H9 (cell line): ENCODE measurements at regions not wholly inside any gene's neighbourhood (a gene's known extent, or its start where the extent isn't known, plus 50 kb on each side); places are given as distances from the start of the nearest gene placed in this dataset.
"Not testable (repeated sequence)": the region's sequence is repeated elsewhere in the genome, so short reads cannot be mapped to it uniquely, and the experiment has no call there.

Experiments used
- DNase-seq: peaks from one replicate; pipeline ENCODE4 v3.0.0-alpha.2; 2017
- H2AFZ ChIP-seq: one replicate; pipeline ENCODE4 v1.6.1; 2013; ENCODE audit warnings: mild to moderate bottlenecking, low read length, control low read depth, moderate library complexity
- H2AK5ac ChIP-seq: 2 replicates; pipeline ENCODE4 v1.6.1; 2013; ENCODE audit warnings: low read length, control low read depth, mixed read lengths; ENCODE audit not compliant: insufficient read length
- H2BK120ac ChIP-seq: one replicate; pipeline ENCODE4 v1.6.1; 2013; ENCODE audit warnings: low read depth, mild to moderate bottlenecking, low read length, control low read depth, inconsistent platforms; ENCODE audit not compliant: poor library complexity, severe bottlenecking
- H2BK12ac ChIP-seq: 2 replicates; pipeline ENCODE4 v1.6.1; 2013; ENCODE audit warnings: low read length, control low read depth, mixed read lengths, low read depth; ENCODE audit not compliant: insufficient read length
- H2BK15ac ChIP-seq: 2 replicates; pipeline ENCODE4 v1.6.1; 2013; ENCODE audit warnings: low read depth, low read length, control low read depth
- H2BK20ac ChIP-seq: one replicate; pipeline ENCODE4 v1.6.1; 2013; ENCODE audit warnings: low read depth, mild to moderate bottlenecking, low read length, control low read depth, inconsistent platforms; ENCODE audit not compliant: poor library complexity, severe bottlenecking
- H2BK5ac ChIP-seq: 2 replicates; pipeline ENCODE4 v1.6.1; 2013; ENCODE audit warnings: low read length, control low read depth, mixed read lengths; ENCODE audit not compliant: insufficient read length
- H3K14ac ChIP-seq: 2 replicates; pipeline ENCODE4 v1.6.1; 2013; ENCODE audit warnings: low read length, control low read depth; ENCODE audit not compliant: insufficient read depth
- H3K18ac ChIP-seq: 2 replicates; pipeline ENCODE4 v1.6.1; 2013; ENCODE audit warnings: low read depth, mild to moderate bottlenecking, mixed read lengths, low read length, control low read depth; ENCODE audit not compliant: insufficient read length
- H3K23ac ChIP-seq: 2 replicates; pipeline ENCODE4 v1.6.1; 2013; ENCODE audit warnings: low read length, control low read depth, mixed read lengths, low read depth; ENCODE audit not compliant: insufficient read length
- H3K23me2 ChIP-seq: 2 replicates; pipeline ENCODE4 v1.6.1; 2013; ENCODE audit warnings: low read depth, mild to moderate bottlenecking, mixed read lengths, low read length, control low read depth; ENCODE audit not compliant: insufficient read length, poor library complexity, severe bottlenecking
- H3K27ac ChIP-seq: 2 replicates; pipeline ENCODE4 v1.5.1; 2013; ENCODE audit warnings: low read length, control low read depth, mixed read lengths, low read depth; ENCODE audit not compliant: insufficient read length
- H3K27me3 ChIP-seq: 2 replicates; pipeline ENCODE4 v1.6.1; 2013; ENCODE audit warnings: low read length, control low read depth, inconsistent platforms; ENCODE audit not compliant: insufficient read depth
- H3K4ac ChIP-seq: 2 replicates; pipeline ENCODE4 v1.6.1; 2013; ENCODE audit warnings: low read depth, mild to moderate bottlenecking, control low read depth, inconsistent platforms, low read length, moderate library complexity
- H3K4me1 ChIP-seq: 2 replicates; pipeline ENCODE4 v1.6.1; 2013; ENCODE audit warnings: low read length, control low read depth, inconsistent platforms; ENCODE audit not compliant: insufficient read depth
- H3K4me2 ChIP-seq: 2 replicates; pipeline ENCODE4 v1.6.1; 2013; ENCODE audit warnings: low read length, control low read depth, mixed read lengths; ENCODE audit not compliant: insufficient read length, insufficient read depth
- H3K56ac ChIP-seq: 2 replicates; pipeline ENCODE4 v1.6.1; 2013; ENCODE audit warnings: low read depth, mild to moderate bottlenecking, mixed read lengths, low read length, control low read depth; ENCODE audit not compliant: insufficient read length
- H3K79me1 ChIP-seq: 2 replicates; pipeline ENCODE4 v1.6.1; 2013; ENCODE audit warnings: low read depth, mild to moderate bottlenecking, moderate library complexity, low read length, control low read depth, inconsistent platforms; ENCODE audit not compliant: insufficient read depth, poor library complexity, severe bottlenecking
- H3K79me2 ChIP-seq: 2 replicates; pipeline ENCODE4 v1.6.1; 2013; ENCODE audit warnings: low read length, control low read depth, inconsistent platforms; ENCODE audit not compliant: insufficient read depth
- H3K9ac ChIP-seq: 2 replicates; pipeline ENCODE4 v1.6.1; 2013; ENCODE audit warnings: low read length, control low read depth, mixed read lengths; ENCODE audit not compliant: insufficient read length; ENCODE audit errors: extremely low read depth
- H3K9me3 ChIP-seq: one replicate; pipeline ENCODE4 v1.6.1; 2013; ENCODE audit warnings: low read depth, low read length, inconsistent platforms; ENCODE audit not compliant: control insufficient read depth
- H3T11ph ChIP-seq: one replicate; pipeline ENCODE4 v1.6.1; 2013; ENCODE audit warnings: mild to moderate bottlenecking, low read length, control low read depth, inconsistent platforms
- H4K20me1 ChIP-seq: one replicate; pipeline ENCODE4 v1.6.1; 2013; ENCODE audit not compliant: control insufficient read depth, insufficient read length, insufficient read depth
- H4K5ac ChIP-seq: 2 replicates; pipeline ENCODE4 v1.6.1; 2013; ENCODE audit warnings: low read depth, mild to moderate bottlenecking, mixed read lengths, low read length, control low read depth; ENCODE audit not compliant: insufficient read length
- H4K8ac ChIP-seq: replicated peaks from 2 replicates; pipeline ENCODE4 v1.6.1; 2013; ENCODE audit warnings: low read length, control low read depth, mixed read lengths, low read depth; ENCODE audit not compliant: insufficient read length
- H4K91ac ChIP-seq: 2 replicates; pipeline ENCODE4 v1.6.1; 2013; ENCODE audit warnings: low read depth, mild to moderate bottlenecking, moderate library complexity, mixed read lengths, low read length, control low read depth; ENCODE audit not compliant: insufficient read length
- H3K27ac Mint-ChIP-seq, 3 experiments: 2 replicates in 2 of 3; 3 replicates in 1 of 3; pipeline ENCODE4 v1.8.0; 2020 to 2021; ENCODE audit warnings: mixed read lengths in 3 of 3, mild to moderate bottlenecking in 1 of 3, moderate library complexity in 1 of 3
- H3K27me3 Mint-ChIP-seq: 2 replicates; pipeline ENCODE4 v1.8.0; 2021; ENCODE audit warnings: low read depth, mild to moderate bottlenecking, moderate library complexity, mixed read lengths
- H3K36me3 Mint-ChIP-seq, 3 experiments: 2 replicates in 2 of 3; 3 replicates in 1 of 3; pipeline ENCODE4 v1.8.0; 2020 to 2021; ENCODE audit warnings: low read depth in 3 of 3, mixed read lengths in 3 of 3; ENCODE audit not compliant: insufficient read depth in 1 of 3
- H3K4me1 Mint-ChIP-seq, 2 experiments: 2 replicates each; pipeline ENCODE4 v1.8.0; 2020; ENCODE audit warnings: mixed read lengths in 2 of 2
- H3K4me3 Mint-ChIP-seq, 2 experiments: 2 replicates in 1 of 2; 3 replicates in 1 of 2; pipeline ENCODE4 v1.8.0; 2020 to 2021; ENCODE audit warnings: mild to moderate bottlenecking in 2 of 2, mixed read lengths in 2 of 2, moderate library complexity in 1 of 2
- H3K9me3 Mint-ChIP-seq, 2 experiments: 2 replicates in 1 of 2; 3 replicates in 1 of 2; pipeline ENCODE4 v1.8.0; 2020; ENCODE audit warnings: mild to moderate bottlenecking in 2 of 2, mixed read lengths in 2 of 2, moderate library complexity in 1 of 2
- CTCF ChIP-seq: fragments of 200-600 bp; sonication (generic); conservative IDR thresholded peaks from 3 replicates; pipeline ENCODE4 v1.8.0; 2021; ENCODE audit warnings: antibody characterized with exemption, mild to moderate bottlenecking
- WGBS: extraction: QIAGEN DNeasy Blood & Tissue Kit; methylation state at CpG from one replicate; pipeline ENCODE4 v1.1.7; 2013; ENCODE audit warnings: missing lambda C conversion rate, low lambda C conversion rate, mixed read lengths; ENCODE audit not compliant: insufficient read length; ENCODE audit errors: extremely low coverage; 5-methylcytosine and 5-hydroxymethylcytosine counted together

GRCh38 chr1:65027666-65028358 lies 61.5 kb upstream of the JAK1 start:
- no CpG with 5 or more reads among the region's 5 CpGs for WGBS
- H3K36me3 Mint-ChIP-seq = peaks cover 0 to 14% (median 5%) of the 10 kb centered on the region in 3 experiments; a peak in 5 of 7 replicates
- peaks cover 12% of the 10 kb centered on the region for H3K4me1 ChIP-seq
- no peak overlapping the region for H2BK12ac ChIP-seq
- no peak overlapping the region for H2BK15ac ChIP-seq
- DNase-seq = no peak
- no peak overlapping the region for H3K4me3 Mint-ChIP-seq
- no peak overlapping the region; the same call in 1 of the 2 replicates for H3K14ac ChIP-seq
- no peaks in the 10 kb centered on the region for H3K27me3 ChIP-seq
- H4K20me1 ChIP-seq = peaks cover 3% of the 10 kb centered on the region
- no peak overlapping the region for H3K23ac ChIP-seq
- no peak overlapping the region for H3K9ac ChIP-seq
- no peak overlapping the region for H2AFZ ChIP-seq
- no peaks in the 10 kb centered on the region for H3K79me1 ChIP-seq
- H3K4me2 ChIP-seq = no peak overlapping the region
- TF ChIP-seq CTCF = no peak
- H3K4ac ChIP-seq = no peak overlapping the region; the same call in 1 of the 2 replicates
- no peak overlapping the region for H3T11ph ChIP-seq
- no peaks in the 10 kb centered on the region for H3K79me2 ChIP-seq
- peaks cover 0 to 7% of the 10 kb centered on the region in 2 experiments; a peak in 2 of 5 replicates for H3K9me3 Mint-ChIP-seq
- peaks cover 16% of the 10 kb centered on the region in 2 experiments for H3K4me1 Mint-ChIP-seq
- no peaks in the 10 kb centered on the region; the same call in 1 of the 2 replicates for H3K27me3 Mint-ChIP-seq
- H3K23me2 ChIP-seq = no peaks in the 10 kb centered on the region
- no peak overlapping the region for H2BK120ac ChIP-seq
- no peak overlapping the region for H2AK5ac ChIP-seq
- H2BK5ac ChIP-seq = no peak overlapping the region
- H3K56ac ChIP-seq = no peak overlapping the region
- no peak overlapping the region for H2BK20ac ChIP-seq
- no peak overlapping the region for H3K27ac ChIP-seq
- no peak overlapping the region for H4K91ac ChIP-seq
- H4K5ac ChIP-seq = no peak overlapping the region
- H3K9me3 ChIP-seq = no peaks in the 10 kb centered on the region
- H3K27ac Mint-ChIP-seq = peak overlapping the region in 1 of 3 experiments; percentile 42; a peak in 2 of 7 replicates
- no peak overlapping the region for H4K8ac ChIP-seq
- no peak overlapping the region for H3K18ac ChIP-seq

DNA sequence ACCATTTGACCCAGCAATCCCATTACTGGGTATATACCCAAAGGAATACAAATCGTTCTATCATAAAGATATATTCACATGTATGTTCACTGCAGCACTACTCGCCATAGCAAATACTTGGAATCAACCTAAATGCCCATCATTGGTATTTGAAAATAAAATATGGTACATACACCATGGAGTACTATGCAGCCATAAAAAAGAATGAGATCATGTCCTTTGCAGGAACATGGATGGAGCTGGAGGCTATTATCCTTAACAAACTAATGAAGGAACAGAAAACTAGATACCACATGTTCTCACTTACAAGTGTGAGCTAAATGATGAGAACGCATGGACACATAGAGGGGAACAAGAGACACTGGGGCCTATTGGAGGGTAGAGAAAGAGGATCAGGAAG lies 63.1 kb upstream of the JAK1 start:
- H2BK120ac ChIP-seq, H3K23ac ChIP-seq, H3K18ac ChIP-seq, H2BK12ac ChIP-seq, H3K56ac ChIP-seq, H3K27me3 Mint-ChIP-seq, H4K5ac ChIP-seq, H2BK5ac ChIP-seq, H4K91ac ChIP-seq, H3K9me3 ChIP-seq, H3K79me1 ChIP-seq, H3K27ac Mint-ChIP-seq, H3T11ph ChIP-seq, H2BK15ac ChIP-seq, H3K79me2 ChIP-seq, H3K4ac ChIP-seq, H3K9ac ChIP-seq, H2AK5ac ChIP-seq, H2BK20ac ChIP-seq, H3K4me2 ChIP-seq, H3K27ac ChIP-seq, DNase-seq, H3K9me3 Mint-ChIP-seq, H3K23me2 ChIP-seq, H3K27me3 ChIP-seq, H4K8ac ChIP-seq, H3K4me3 Mint-ChIP-seq, H2AFZ ChIP-seq, H3K14ac ChIP-seq, H4K20me1 ChIP-seq: not testable (repeated sequence)
- no CpG with 5 or more reads among the region's 3 CpGs for whole genome bisulfite sequencing
- H3K36me3 Mint-ChIP-seq = peaks cover 0 to 10% (median 5%) of the 10 kb centered on the region in 3 experiments; a peak in 5 of 7 replicates
- H3K4me1 ChIP-seq = peaks cover 12% of the 10 kb centered on the region
- H3K4me1 Mint-ChIP-seq = peaks cover 16% of the 10 kb centered on the region in 2 experiments
